SK-N-MC (cell line): ENCODE measurements at regions not wholly inside any gene's neighbourhood (a gene's known extent, or its start where the extent isn't known, plus 50 kb on each side); places are given as distances from the start of the nearest gene placed in this dataset.

Experiments used
- DNase-seq: peaks from one replicate; pipeline ENCODE4 v3.0.0-alpha.2; 2011; ENCODE audit warnings: low read depth, low spot score
- H3K27ac ChIP-seq: fragments of 200-600 bp; sonication (generic); 2 replicates; pipeline ENCODE4 v1.5.1; 2016; ENCODE audit warnings: mixed run types
- H3K36me3 ChIP-seq: fragments of 200-600 bp; sonication (generic); 2 replicates; pipeline ENCODE4 v1.6.1; 2017; ENCODE audit warnings: antibody characterized with exemption, low read length, mixed read lengths; ENCODE audit not compliant: insufficient read depth
- H3K4me3 ChIP-seq: fragments of 200-600 bp; sonication (generic); 2 replicates; pipeline ENCODE4 v1.5.1; 2016
- H3K9ac ChIP-seq: fragments of 200-600 bp; sonication (generic); 2 replicates; pipeline ENCODE4 v1.8.0; 2017; ENCODE audit warnings: mixed run types, mixed read lengths; ENCODE audit not compliant: insufficient read length
- H3K9me3 ChIP-seq: fragments of 200-600 bp; sonication (generic); 2 replicates; pipeline ENCODE4 v1.6.1; 2017; ENCODE audit warnings: low read depth, mild to moderate bottlenecking, antibody characterized with exemption, low read length, moderate library complexity, mixed read lengths
- EZH2 ChIP-seq: fragments of 200-600 bp; sonication (generic); IDR thresholded peaks from one replicate; pipeline ENCODE4 v1.6.1; 2017; ENCODE audit warnings: antibody characterized with exemption
- FOXP2 ChIP-seq: optimal IDR thresholded peaks from 2 replicates; pipeline ENCODE3; 2011; ENCODE audit warnings: mild to moderate bottlenecking, moderate library complexity; ENCODE audit not compliant: insufficient read depth; ENCODE audit errors: extremely low read length, control extremely low read depth
- POLR2AphosphoS5 ChIP-seq: IDR thresholded peaks from 2 replicates; pipeline ENCODE4 v1.6.1; 2012; ENCODE audit warnings: mild to moderate bottlenecking, low read depth, low read length, borderline replicate concordance

- TF ChIP-seq EZH2 (no peak), FOXP2 (no peak), POLR2AphosphoS5 (no peak)
- Histone ChIP-seq H3K4me3 (no peak overlapping the region), H3K27ac (no peak overlapping the region), H3K9me3 (no peaks in the 10 kb centered on the region), H3K9ac (no peak overlapping the region), H3K36me3 (no peaks in the 10 kb centered on the region)
- no peak for DNase-seq
Measured at GRCh38 chr5:60262576-60263295, 369.2 kb upstream of the PDE4D start.

GRCh38 chr5:60261732-60262131, 368.2 kb upstream of the PDE4D start:
- H3K36me3 ChIP-seq, result no peaks in the 10 kb centered on the region
- H3K9ac ChIP-seq, result no peak overlapping the region
- no peak for DNase-seq
- H3K27ac ChIP-seq, result no peak overlapping the region
- no peak for TF ChIP-seq POLR2AphosphoS5
- no peak for TF ChIP-seq EZH2
- TF ChIP-seq FOXP2, result no peak
- H3K9me3 ChIP-seq, result no peaks in the 10 kb centered on the region
- no peak overlapping the region for H3K4me3 ChIP-seq

GRCh38 chr5:60260658-60261057, 367.1 kb upstream of the PDE4D start:
- no peak for DNase-seq
- Histone ChIP-seq H3K4me3 (no peak overlapping the region), H3K27ac (no peak overlapping the region)

GRCh38 chr5:60259730-60260129, 366.2 kb upstream of the PDE4D start:
- H3K9ac ChIP-seq, result no peak overlapping the region
- DNase-seq, result no peak
- H3K36me3 ChIP-seq, result no peaks in the 10 kb centered on the region
- no peak overlapping the region for H3K4me3 ChIP-seq
- H3K9me3 ChIP-seq, result no peaks in the 10 kb centered on the region
- no peak overlapping the region for H3K27ac ChIP-seq
- no peak for TF ChIP-seq EZH2
- TF ChIP-seq POLR2AphosphoS5, result no peak

More at GRCh38 chr5:60260658-60261057, 367.1 kb upstream of the PDE4D start:
- no peak overlapping the region for H3K9ac ChIP-seq
- H3K9me3 ChIP-seq, result no peaks in the 10 kb centered on the region
- TF ChIP-seq EZH2 (no peak), POLR2AphosphoS5 (no peak), FOXP2 (no peak)
- no peaks in the 10 kb centered on the region for H3K36me3 ChIP-seq

- H3K4me3 ChIP-seq, result no peak overlapping the region
- H3K9ac ChIP-seq, result no peak overlapping the region
- DNase-seq, result no peak
- no peaks in the 10 kb centered on the region for H3K36me3 ChIP-seq
- H3K27ac ChIP-seq, result no peak overlapping the region
- H3K9me3 ChIP-seq, result no peaks in the 10 kb centered on the region
- TF ChIP-seq EZH2 (no peak), POLR2AphosphoS5 (no peak), FOXP2 (no peak)
Measured at GRCh38 chr5:60257596-60258271, 364.2 kb upstream of the PDE4D start.

GRCh38 chr5:60256546-60256945, 363.0 kb upstream of the PDE4D start:
- Histone ChIP-seq H3K27ac (no peak overlapping the region), H3K36me3 (no peaks in the 10 kb centered on the region), H3K4me3 (no peak overlapping the region), H3K9ac (no peak overlapping the region), H3K9me3 (no peaks in the 10 kb centered on the region)
- DNase-seq, result no peak
- no peak for TF ChIP-seq POLR2AphosphoS5
- no peak for TF ChIP-seq FOXP2
- TF ChIP-seq EZH2, result no peak

- H3K4me3 ChIP-seq, result no peak overlapping the region
- H3K36me3 ChIP-seq, result no peaks in the 10 kb centered on the region
- no peaks in the 10 kb centered on the region for H3K9me3 ChIP-seq
- H3K9ac ChIP-seq, result no peak overlapping the region
- no peak overlapping the region for H3K27ac ChIP-seq
- no peak for DNase-seq
- TF ChIP-seq POLR2AphosphoS5 (no peak), FOXP2 (no peak), EZH2 (no peak)
Measured at GRCh38 chr5:60248901-60249300, 355.4 kb upstream of the PDE4D start.

- H3K27ac ChIP-seq, result no peak overlapping the region
- H3K9ac ChIP-seq, result no peak overlapping the region
- H3K4me3 ChIP-seq, result no peak overlapping the region
- no peaks in the 10 kb centered on the region for H3K36me3 ChIP-seq
- H3K9me3 ChIP-seq, result no peaks in the 10 kb centered on the region
- DNase-seq, result no peak
- TF ChIP-seq FOXP2, result no peak
- TF ChIP-seq EZH2, result no peak
- TF ChIP-seq POLR2AphosphoS5, result no peak
Measured at GRCh38 chr5:60243713-60244112, 350.2 kb upstream of the PDE4D start.
